ENCODE measurements at regions not wholly inside any gene's neighbourhood (a gene's known extent, or its start where the extent isn't known, plus 50 kb on each side); places are given as distances from the start of the nearest gene placed in this dataset.

DNA sequence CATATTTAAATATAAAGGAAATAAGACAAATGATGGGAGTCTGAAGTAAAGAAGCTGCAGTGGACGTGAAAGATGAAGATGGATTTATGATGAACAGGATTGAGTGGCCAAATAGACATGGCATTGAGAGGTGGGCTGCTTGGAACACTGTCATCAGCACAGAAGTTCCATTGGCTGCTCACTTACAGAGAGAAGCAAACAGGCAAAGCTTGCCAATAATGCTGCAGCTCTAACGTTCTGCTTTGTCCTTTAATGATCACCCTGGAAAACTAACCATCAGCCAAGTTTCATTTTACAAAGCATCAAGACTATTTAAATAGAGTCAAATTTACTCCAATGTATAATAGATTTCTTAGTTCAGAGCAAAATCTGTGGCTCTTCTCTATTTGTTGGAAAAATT lies 721.4 kb downstream of the TMTC2 start:
- DNase-seq: no peak

DNA sequence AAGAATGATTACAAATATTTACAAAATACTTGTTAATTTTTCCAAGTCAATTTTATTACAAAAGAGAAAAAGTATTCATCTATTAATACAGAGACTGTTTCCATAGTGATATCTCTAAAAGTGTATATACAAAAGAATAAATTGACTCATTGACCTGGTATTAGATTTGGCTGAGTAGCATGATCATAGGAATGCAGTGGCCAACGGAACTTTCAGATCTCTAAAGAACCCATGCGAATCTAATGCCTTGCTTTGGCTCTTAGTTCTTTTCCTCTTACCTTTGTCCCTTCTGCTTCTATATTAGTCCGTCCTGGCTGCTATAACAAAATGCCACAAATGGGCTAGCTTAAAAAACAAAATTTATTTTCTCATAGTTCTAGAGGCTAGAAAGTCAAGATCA lies 717.8 kb downstream of the TMTC2 start:
- DNase-seq: no peak

DNA sequence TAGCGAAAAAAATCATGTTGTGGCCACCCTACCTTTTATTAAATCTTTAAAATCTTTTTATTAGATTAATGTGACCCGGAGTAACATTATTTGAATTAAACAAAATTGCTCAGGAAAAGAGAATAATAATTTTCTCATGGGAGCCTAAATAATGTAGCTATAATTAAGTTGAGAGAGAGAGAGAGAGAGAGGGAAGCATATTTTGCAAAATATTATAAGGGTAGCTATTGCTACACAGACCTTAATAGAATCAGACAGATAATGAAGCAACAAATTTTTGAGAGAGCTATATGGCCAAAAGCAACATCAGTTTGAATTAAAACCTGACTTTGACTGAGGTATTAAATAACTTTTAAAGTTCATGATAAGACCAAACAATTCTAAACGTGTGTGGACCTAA lies 703.5 kb downstream of the TMTC2 start:
- no peak for DNase-seq

DNA sequence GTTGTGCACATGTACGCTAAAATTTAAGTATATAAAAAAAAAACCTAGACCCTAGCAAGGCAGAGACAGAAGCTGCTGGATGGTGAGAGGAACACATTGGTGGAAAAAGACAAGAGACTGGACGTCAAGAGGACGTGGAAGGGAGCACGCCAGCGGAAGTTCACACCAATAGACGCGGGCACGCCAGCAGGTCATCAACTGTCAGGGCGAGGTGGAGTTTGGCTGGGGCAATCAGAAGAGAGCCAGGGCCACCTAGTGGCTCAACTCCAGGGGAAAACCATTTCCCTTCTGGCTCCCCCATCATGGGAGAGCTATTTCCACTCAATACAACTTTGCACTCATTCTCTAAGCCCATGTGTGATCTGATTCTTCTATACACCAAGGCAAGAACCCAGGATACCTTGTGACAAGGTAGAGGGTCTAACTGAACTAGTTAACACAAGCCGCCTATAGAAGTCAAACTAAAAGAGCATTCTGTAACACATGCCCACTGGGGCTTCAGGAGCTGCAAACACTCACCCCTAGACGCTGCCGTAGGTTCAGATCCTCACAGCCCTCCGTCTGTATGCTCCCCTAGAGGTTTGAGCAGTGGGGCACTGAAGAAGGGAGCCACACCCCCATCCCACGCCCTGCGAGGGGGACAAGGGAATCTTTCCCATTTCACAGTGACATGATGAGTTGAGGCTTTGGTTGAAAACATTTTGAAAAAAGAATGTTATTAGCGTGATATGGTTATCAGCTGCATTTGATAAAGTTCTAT lies 702.7 kb downstream of the TMTC2 start:
- no peak for DNase-seq

DNA sequence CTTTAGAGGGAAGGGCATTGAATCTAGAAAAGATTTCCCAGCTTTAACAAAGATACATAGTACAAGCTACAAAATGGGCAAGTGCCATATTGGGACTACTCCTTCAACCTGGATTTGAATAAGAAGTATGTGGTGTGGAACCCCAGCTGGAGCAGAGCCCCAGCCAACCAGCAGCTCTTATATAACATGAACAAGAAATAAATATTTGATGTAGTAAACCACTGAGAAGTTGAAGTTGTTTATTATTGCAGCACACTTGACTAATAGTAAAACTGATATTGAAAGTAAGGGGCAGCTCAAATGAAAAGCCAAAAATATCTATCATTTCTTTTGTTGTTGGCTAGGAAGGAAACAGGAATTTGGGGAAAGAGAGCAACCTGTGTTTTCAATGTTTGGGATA lies 701.8 kb downstream of the TMTC2 start:
- DNase-seq: no peak

DNA sequence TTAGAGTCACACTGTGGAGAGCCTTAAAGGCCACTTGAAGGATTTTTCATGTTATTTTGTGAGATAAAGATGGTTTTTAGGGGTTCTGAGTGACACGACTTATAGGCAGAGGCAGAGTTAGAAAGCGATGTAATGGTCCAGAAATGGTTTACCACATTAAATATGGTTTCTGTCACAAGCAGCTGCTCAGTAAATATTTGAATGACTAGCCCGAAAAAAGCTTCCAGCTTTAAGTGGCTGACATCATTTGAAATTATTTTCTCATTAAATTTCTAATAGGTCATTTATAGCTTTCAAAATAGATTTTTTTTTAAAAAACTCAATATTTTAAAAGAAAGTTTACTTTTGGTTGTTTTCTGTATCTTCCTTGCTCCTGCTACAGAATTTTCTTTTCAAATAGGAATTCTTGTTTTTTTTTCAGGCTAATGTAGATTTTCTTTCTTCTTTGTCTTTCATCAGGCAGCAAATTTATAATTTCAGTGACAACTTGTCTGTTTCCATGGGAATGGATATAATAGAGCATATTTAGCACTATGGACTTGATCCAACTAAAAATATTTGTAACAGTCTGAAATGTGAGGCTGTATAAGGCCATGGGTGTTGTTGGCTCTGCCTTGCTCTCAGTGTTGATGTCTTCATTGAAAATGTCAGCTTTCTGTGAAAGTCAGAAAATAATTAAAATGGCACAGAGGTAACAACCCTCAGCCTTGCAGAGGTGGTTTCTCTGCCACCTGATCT lies 700.0 kb downstream of the TMTC2 start:
- no peak for DNase-seq

DNA sequence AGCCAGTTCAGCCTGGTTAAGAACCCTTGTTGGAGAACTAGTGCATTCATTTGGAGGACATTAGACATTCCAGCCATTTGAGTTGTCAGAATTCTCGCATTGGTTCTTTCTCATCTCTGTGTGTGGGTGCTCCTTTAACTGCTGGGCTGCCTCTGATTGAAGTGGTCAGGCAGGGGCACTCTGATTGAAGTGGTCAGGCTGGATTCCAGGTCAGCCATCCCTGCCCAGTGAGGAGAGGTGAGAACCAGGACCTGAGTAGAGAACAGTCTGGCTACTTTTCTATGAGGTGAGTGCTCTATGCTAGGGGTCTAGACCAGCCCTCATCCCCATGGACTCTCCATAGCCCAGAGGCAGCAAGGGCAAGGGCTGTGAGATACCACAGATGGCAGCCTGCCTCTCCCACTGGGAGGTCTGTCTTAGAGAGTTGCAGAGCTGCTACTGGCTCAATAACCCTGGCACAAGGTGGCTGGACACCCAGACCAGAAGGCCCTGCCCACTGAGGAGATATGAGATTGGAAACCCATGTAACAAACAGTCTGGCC lies 691.6 kb downstream of the TMTC2 start:
- no peak for DNase-seq

DNA sequence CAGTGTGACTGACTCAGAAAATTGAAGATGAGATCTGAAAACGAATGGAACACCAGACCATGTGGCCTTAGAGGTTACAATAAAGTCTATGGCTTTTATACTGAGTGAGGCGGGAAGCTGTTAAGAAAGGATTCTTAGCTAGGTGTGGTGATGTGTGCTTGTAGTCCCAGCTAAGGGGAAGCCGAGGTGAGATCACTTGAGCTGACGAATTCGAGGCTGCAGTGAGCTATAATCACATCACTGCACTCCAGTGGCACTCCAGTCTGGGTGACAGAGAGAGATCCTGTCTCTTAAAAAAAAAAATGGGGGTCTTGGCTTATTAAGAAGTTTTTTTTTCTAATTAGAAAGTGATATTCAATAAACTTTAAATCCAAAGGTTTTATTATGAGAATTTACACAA lies 678.6 kb downstream of the TMTC2 start:
- DNase-seq: no peak

DNA sequence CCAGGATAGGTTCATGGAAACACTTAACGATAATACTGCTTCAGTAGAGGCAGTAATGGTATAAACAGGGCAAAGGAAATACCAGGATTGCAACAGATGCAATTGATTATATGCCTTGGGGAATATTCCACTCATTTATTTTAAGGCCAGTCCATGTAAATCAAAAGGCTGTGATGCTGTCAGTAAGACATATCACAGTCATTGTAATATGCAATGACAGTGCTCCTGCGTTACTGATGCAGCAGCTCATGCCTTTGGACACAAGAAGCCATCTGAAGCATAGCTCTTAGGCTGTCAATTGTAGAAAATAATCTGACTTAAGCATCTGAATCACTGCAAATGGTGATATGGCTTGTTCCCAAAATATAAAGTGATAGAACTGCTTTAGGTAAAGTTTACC lies 674.8 kb downstream of the TMTC2 start:
- peak; percentile 46 for DNase-seq

DNA sequence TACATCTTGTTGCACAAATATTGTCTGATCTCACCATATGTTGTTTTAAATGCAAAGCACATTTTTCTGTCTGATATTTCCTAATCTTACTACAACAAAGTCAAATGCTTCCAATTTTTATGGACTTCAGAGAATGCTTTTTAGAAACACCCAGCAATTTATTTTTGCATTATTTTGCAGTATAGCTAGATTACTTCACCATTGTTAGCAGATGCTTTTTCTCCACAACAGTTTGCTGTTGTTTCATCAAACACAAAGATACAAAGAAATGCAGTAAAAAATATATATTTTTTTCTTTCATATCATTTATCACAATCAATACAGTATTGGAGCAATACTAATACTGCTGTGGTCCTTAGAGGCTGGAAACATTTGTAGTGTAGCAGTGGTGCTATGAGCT lies 674.4 kb downstream of the TMTC2 start:
- peak; percentile 3 for DNase-seq

DNA sequence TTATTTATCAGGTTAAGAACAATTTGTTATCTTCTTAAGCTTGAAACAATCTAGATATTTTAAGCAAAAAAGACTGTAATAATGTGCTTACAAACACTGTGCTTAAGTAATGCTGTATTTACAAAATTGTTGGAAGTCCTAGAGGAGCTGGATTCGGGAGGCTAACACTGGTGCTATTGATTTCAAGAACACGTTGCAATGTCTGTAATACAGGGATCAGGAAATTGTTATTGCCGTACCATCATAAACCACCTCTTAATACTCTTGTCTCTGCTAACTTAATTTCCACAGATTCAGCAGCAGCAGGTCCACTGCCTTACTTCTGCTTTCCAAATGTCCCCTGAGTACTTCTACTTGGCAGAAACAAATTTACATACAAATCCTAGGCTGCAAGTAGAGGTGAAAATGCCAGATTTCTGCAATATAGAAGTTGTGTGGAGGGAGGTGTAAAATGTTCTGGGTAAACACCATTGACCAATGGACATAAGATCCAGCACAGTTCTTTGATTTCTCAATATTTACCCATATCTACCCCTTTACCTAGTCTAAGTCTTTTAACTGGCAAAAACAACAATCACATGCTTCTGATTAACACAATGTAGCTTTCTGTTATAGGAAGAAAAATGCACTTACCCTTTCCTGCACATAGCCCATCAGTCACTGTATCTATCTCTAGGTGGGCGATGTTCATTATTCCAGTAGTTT lies 663.4 kb downstream of the TMTC2 start:
- no peak for DNase-seq

DNA sequence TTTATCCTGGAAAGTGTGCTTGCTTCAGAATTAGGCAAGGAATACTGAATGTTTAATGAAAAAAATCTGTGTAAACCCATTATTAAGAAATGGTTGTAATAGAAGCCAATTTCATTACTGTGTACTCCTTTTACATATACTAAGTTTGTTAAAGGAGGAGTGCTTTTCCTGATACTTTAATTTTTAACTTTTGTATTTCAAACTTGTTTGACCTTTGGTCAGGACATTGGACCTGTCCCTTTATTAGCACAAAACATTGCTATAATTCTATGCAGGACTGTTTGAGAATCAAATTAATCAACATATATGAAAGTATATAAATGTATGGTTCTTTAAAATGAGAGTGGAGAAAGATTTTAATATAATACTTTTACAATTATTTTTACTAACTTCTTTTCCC lies 659.6 kb downstream of the TMTC2 start:
- no peak for DNase-seq

DNA sequence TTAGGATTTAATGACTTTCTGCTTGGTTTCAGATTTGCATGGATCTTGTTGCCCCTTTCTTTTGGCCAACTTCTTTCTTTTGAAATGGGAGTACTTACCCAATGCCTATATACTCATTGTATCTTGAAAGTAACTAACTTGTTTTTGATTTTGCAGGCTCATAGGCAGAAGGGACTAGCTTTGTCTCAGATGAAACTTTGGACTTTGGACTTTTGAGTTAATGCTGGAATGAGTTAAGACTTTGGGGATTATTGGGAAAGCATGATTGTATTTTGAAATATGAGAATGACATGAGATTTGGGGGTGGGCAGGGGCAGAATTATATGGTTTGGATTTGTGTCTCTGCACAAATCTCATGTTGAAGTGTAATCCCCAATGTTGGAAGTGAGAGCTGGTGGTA lies 657.1 kb downstream of the TMTC2 start:
- DNase-seq: no peak

DNA sequence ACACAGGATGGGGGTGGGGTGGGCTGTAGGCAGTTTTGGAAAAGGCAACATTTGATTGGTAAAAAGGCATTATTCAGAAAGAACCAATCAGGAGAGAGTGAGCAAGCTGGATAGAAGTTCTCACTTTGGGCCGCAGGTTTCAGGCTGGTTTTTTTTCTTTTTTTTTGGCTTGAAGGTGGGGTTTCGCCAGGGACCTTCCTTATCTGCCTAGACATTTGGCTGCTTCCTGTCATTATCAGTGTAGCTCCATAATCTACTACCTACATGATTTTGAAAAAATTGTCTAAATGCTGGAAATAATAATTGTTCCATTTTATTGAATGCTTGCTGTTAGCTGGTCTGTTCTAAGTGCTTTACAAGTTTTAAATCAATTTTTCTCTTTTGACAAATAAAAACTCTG lies 649.0 kb downstream of the TMTC2 start:
- DNase-seq: no peak

DNA sequence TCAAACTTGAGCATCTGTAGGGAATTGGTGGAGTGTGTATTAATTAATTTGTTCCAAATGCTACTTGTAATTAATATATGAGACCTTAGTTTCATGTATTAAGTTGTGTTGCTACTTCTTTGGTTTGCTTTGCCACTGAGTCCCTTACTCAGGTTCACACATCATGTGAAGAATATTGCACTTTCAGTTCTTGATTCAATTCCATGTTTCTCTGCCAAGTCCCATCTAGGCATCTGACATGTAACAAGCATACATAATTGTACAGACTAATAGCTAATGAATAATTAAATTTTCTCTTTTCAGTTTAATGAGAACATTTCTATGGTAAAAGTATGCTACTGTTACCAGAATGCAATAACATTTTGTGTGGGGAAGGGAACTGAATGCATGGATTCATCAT lies 640.0 kb downstream of the TMTC2 start:
- DNase-seq: no peak

DNA sequence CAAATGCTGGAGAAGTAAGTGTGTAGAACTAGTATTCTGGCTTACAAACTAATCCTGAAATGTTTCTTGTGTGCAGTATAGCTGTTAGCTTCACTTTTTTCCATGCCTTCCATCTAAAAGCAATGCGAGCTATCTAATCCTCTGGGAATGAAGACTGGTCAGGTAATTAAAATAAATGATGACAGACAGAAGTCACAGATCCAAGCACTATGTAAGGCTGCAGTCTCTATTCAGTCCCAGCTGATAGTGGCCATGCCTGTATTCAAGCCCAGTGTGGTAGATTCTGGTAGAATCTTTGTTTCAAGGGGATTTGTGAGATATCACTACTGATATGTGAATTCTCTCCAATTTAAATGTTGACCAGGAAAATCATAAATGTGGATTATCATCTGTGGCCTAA lies 637.2 kb downstream of the TMTC2 start:
- DNase-seq: peak; percentile 13

DNA sequence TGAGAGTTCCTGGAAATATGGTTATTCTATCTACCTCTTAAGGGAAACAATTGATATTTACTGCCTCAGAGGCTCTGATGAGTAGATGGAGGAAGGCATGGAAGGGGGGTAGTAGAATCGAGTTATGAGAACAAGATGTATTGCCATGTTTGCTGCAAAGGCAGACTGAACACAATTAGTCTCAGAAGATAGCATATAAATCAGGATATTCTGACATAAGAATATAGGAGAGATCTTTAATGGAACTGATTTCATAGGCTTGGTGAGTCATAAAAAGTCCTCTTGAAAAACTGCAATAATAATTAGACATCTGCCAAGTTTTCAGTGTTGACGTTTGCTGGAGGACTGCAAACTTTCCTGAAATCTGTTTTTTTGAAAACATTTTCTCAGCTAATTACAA lies 636.1 kb downstream of the TMTC2 start:
- no peak for DNase-seq

DNA sequence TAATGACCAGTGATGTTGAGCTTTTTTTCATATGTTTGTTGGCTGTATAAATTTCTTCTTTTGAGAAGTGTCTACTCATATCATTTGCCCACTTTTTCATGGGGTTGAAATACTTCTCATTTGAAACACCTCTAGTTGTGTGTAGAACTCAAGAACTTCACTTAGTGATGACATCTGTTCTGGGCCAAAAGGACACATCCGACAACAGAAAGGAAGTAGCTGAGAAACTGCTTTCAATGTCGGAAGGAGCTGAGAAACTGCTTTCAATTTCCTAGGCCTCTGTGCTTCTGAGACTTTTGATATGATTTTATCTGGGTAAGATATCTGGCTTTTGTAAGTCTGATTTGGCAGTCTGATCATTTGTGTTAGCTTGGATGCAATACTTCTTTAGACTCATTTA lies 635.3 kb downstream of the TMTC2 start:
- no peak for DNase-seq

DNA sequence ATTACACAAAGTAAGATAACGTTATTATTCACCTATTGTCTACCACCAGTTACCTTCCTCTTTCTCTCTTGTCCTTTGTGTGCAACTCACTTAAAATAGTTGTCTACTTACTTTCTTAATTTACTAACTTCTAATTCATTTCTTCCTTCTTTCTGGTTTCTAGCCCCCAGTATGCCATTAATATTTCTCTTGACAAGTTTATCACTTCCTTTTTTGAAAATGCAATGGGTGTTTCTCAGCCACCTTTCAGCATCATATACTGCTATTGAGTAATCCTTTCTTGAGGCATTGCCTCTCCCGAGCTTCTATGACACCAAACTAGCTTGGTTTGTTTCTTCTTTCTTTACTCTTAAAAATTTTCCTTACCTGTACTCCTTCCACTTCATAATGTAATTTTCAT lies 633.6 kb downstream of the TMTC2 start:
- no peak for DNase-seq

DNA sequence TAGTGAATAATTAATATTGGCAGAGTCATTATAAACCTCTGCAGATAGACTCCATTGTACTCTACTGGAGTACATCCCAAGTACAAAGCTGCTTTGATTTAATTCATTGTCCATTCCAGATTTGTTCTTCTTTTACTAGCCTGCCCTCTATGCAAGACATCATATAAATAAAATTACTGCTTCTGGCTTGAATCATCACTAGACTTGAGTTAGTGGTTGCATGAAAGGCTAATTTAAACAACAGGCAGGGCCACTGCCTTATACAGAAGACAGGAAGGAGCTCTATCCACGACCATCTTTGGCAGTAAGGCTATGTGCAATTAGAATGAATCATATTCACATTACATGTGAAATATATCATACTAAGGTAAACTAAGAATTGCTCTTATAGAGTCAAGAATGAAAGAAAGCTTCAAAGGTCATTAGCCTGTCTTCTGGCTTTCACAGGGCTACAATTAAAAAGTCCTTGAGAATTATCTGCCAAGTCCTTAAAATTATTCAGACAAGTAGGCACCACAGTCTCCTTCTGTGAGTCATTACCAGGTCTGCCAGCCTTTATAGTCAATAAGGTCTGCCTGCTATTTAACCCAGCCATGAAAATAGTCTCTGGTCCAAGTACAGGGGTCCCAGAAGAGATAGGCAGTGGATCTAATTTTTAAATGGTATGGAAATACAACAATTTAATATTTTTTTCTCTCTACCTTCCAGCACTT lies 631.8 kb downstream of the TMTC2 start:
- DNase-seq: peak; percentile 3

DNA sequence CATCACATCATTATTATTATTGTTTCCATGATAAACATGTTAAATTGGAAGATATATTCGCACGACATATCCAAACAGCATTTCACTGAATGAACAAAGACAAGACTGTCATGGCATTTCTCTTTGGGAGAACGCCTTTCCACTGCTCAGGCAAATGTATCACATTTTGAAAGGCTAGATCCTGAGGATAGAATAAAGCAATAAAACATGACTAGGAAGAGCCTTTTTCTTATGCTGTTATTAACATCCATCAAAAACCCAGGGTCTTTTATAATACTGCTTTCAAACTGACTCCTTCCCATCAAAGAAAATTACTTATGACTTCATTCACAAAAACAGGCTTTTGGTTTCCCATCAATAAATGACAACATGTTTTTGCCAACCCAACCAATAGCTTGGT lies 630.9 kb downstream of the TMTC2 start:
- DNase-seq: no peak

DNA sequence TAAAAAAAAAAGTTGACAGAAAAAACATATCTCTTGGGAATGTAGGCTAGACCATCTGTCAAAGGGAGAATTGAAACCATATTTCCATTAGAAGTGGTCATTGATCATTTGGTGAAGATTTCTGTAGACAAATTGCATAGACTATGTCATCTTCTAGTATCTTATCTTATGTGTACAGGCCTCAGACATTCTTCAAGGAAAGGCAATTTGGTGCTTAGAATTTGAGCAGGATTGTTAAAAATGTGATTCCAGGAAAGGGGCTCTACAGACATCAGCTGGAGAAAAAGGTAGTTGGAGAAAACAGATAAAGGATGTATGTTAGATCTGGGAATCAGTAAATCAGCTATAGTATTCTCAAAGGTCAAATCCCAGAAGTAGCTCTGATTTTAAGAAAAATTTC lies 627.1 kb downstream of the TMTC2 start:
- no peak for DNase-seq

DNA sequence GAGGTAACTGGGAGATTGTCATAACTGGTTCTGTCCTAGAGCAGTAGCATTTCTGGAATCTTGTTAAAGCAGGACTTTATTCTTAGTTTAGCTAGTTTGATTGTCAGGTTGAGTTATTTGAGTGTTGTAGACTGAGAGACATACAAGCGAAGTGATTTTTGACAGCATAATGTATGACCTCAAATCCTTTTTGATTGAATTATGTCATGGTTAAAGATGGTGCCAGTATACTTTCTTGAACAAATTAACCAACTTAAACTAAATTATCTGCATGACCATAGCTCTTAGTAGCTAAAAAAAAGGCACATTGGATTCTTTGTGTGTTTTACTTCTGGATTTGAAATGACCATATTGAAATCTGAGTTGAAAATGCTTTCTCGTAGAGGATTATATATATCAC lies 626.6 kb downstream of the TMTC2 start:
- DNase-seq: no peak
